Thyroid gland (tissue), 4 donors: ENCODE measurements at regions not wholly inside any gene's neighbourhood (a gene's known extent, or its start where the extent isn't known, plus 50 kb on each side); places are given as distances from the start of the nearest gene placed in this dataset.

Experiments used
- DNase-seq, 2 donors: peaks; one replicate each; pipeline ENCODE4 v3.0.0-alpha.2; 2019
- H3K27ac ChIP-seq, 3 donors: fragments of 200-600 bp; sonication (generic); 1 replicate in 2 of 3; 2 replicates in 1 of 3; pipeline ENCODE4 v1.5.1; 2016 to 2019; ENCODE audit warnings: mild to moderate bottlenecking in 1 of 3, moderate library complexity in 1 of 3
- H3K27me3 ChIP-seq: fragments of 200-600 bp; sonication (generic); one replicate; pipeline ENCODE4 v1.5.1; 2019
- H3K36me3 ChIP-seq, 2 donors: fragments of 200-600 bp; sonication (generic); one replicate each; pipeline ENCODE4 v1.5.1; 2016 to 2019
- H3K4me1 ChIP-seq, 2 donors: fragments of 200-600 bp; sonication (generic); one replicate each; pipeline ENCODE4 v1.5.1; 2017 to 2019
- H3K4me3 ChIP-seq, 3 donors: fragments of 200-600 bp; sonication (generic); replicated peaks in 1 of 3; 1 replicate in 2 of 3; 2 replicates in 1 of 3; pipeline ENCODE4 v1.5.1; 2016; ENCODE audit warnings: mild to moderate bottlenecking in 1 of 3
- H3K9me3 ChIP-seq: fragments of 200-600 bp; sonication (generic); one replicate; pipeline ENCODE4 v1.5.1; 2017
- POLR2A ChIP-seq, 2 donors: fragments of 450-650 bp; IDR thresholded peaks; one replicate each; pipeline ENCODE4 v1.6.1; 2017; ENCODE audit warnings: antibody characterized with exemption in 2 of 2, mild to moderate bottlenecking in 2 of 2, moderate library complexity in 1 of 2
- WGBS, 2 donors: methylation state at CpG; one replicate each; pipeline ENCODE4 v1.1.5; 2017; 5-methylcytosine and 5-hydroxymethylcytosine counted together
- intact Hi-C: fragments of 100-400 bp; cut with DNase I; formaldehyde crosslinking; loops from one replicate; pipeline ENCODE4 v1.15.1; 2023
- TF ChIP-seq, protein P1 (sequence below), 6 experiments: fragments of 200-600 bp in 3 of 6; fragments of 450-650 bp in 3 of 6; sonication (generic) in 3 of 6; IDR thresholded peaks; one replicate each; pipeline ENCODE4 v1.5.1; 2016 to 2019; ENCODE audit warnings: antibody characterized with exemption in 6 of 6, mild to moderate bottlenecking in 2 of 6, inconsistent platforms in 1 of 6, moderate library complexity in 1 of 6

- Histone ChIP-seq H3K27me3 (no peaks in the 10 kb centered on the region), H3K36me3 (no peaks in the 10 kb centered on the region), H3K4me1 (peaks cover 0 to 10% of the 10 kb centered on the region in 2 donors), H3K4me3 (no peak overlapping the region), H3K27ac (no peak overlapping the region), H3K9me3 (no peaks in the 10 kb centered on the region)
- no peak for DNase-seq
- intact Hi-C loops: no loop called here
- WGBS, 2 donors: 81 to 91% methylated on average over 4 of the region's 4 CpGs
- TF ChIP-seq, protein P1, sequence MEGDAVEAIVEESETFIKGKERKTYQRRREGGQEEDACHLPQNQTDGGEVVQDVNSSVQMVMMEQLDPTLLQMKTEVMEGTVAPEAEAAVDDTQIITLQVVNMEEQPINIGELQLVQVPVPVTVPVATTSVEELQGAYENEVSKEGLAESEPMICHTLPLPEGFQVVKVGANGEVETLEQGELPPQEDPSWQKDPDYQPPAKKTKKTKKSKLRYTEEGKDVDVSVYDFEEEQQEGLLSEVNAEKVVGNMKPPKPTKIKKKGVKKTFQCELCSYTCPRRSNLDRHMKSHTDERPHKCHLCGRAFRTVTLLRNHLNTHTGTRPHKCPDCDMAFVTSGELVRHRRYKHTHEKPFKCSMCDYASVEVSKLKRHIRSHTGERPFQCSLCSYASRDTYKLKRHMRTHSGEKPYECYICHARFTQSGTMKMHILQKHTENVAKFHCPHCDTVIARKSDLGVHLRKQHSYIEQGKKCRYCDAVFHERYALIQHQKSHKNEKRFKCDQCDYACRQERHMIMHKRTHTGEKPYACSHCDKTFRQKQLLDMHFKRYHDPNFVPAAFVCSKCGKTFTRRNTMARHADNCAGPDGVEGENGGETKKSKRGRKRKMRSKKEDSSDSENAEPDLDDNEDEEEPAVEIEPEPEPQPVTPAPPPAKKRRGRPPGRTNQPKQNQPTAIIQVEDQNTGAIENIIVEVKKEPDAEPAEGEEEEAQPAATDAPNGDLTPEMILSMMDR (IDR thresholded peaks at IDR 0.05): no peak
- TF ChIP-seq POLR2A (IDR thresholded peaks at IDR 0.05): no peak
Observed at GRCh38 chr2:30325600-30326328, 94.4 kb downstream of the LBH start.

GRCh38 chr2:30326497-30326896 is 95.2 kb downstream of the LBH start:
- Histone ChIP-seq H3K4me3 (no peak overlapping the region), H3K36me3 (no peaks in the 10 kb centered on the region), H3K9me3 (no peaks in the 10 kb centered on the region), H3K4me1 (peaks cover 0 to 5% of the 10 kb centered on the region in 2 donors), H3K27ac (no peak overlapping the region), H3K27me3 (no peaks in the 10 kb centered on the region)
- 89 to 94% methylated on average over 6 of the region's 6 CpGs for WGBS, 2 donors
- DNase-seq: no peak
- intact Hi-C loops: no loop called here
- TF ChIP-seq, protein P1 (IDR thresholded peaks at IDR 0.05): no peak
- no peak for TF ChIP-seq POLR2A (IDR thresholded peaks at IDR 0.05)

GRCh38 chr2:30331038-30331437 is 99.7 kb downstream of the LBH start:
- Histone ChIP-seq H3K4me1 (peaks cover 0 to 14% of the 10 kb centered on the region in 2 donors), H3K4me3 (no peak overlapping the region), H3K9me3 (no peaks in the 10 kb centered on the region), H3K27ac (no peak overlapping the region), H3K27me3 (no peaks in the 10 kb centered on the region), H3K36me3 (no peaks in the 10 kb centered on the region)
- DNase-seq: no peak
- intact Hi-C loops: no loop called here
- 94 to 95% methylated on average over 3 to 4 of the region's 4 CpGs for WGBS, 2 donors
- no peak for TF ChIP-seq POLR2A (IDR thresholded peaks at IDR 0.05)
- TF ChIP-seq, protein P1 (IDR thresholded peaks at IDR 0.05): no peak

DNA sequence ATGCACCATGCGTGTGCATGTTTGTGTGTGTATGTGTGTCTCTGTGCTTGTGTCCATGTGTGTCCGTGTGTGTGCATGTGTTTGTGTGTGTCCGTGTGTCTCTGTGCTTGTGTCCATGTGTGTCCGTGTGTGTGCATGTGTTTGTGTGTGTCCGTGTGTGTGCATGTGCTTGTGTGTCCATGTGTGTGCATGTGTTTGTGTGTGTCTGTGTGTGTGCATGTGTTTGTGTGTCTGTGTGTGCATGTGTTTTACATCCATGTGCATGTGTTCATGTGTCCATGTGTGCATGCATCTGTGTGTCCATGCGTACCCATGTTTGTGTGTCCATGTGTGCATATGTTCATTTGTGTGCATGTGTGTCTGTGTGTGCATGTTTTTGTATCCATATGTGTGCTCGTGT is 100.5 kb downstream of the LBH start:
- no peak for DNase-seq
- Histone ChIP-seq H3K27ac (no peak overlapping the region), H3K36me3 (no peaks in the 10 kb centered on the region), H3K27me3 (no peaks in the 10 kb centered on the region), H3K4me1 (peaks cover 0 to 16% of the 10 kb centered on the region in 2 donors), H3K4me3 (no peak overlapping the region), H3K9me3 (no peaks in the 10 kb centered on the region)
- TF ChIP-seq, protein P1 (IDR thresholded peaks at IDR 0.05): no peak
- no peak for TF ChIP-seq POLR2A (IDR thresholded peaks at IDR 0.05)
- intact Hi-C loops: no loop called here
- WGBS, 2 donors: 94% methylated on average over 6 to 7 of the region's 7 CpGs

DNA sequence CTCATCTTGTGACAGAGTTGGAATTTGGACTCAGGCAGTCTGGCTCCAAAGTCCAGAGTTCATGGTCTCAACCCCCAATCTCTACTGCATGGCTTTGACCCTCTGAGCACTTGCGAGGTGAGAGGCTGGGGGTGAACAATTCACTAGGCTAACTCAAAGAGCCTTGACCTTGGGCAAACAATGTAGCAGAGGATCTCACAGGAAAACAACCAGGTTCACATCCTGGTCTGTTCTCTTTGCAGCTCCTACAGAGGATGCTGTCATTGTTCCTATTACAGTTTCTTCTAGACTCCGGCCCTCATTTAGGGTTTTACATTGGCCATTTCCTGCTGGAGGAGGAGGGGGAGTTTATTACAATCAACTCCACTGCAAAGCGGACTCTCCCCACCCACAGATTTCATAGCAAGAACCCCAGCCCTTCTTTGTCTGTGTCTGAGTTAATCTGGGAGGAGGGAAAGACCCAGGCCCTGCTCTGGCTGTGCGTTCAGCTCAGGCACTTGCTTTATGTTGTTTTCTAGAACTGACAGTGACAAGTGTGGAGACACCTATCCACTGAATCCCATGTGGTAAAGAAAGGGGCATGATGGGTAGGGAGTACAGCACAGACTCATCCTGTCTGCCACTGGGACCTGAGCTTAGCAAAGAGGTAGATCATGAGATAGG is 101.6 kb downstream of the LBH start:
- Histone ChIP-seq H3K9me3 (no peaks in the 10 kb centered on the region), H3K27me3 (no peaks in the 10 kb centered on the region), H3K36me3 (no peaks in the 10 kb centered on the region), H3K4me1 (peaks cover 0 to 16% of the 10 kb centered on the region in 2 donors), H3K27ac (no peak overlapping the region), H3K4me3 (no peak overlapping the region)
- no peak for TF ChIP-seq POLR2A (IDR thresholded peaks at IDR 0.05)
- TF ChIP-seq, protein P1 (IDR thresholded peaks at IDR 0.05): no peak
- DNase-seq: no peak
- intact Hi-C loops: no loop called here
- WGBS, 2 donors: 71 to 74% methylated on average over 4 of the region's 4 CpGs
